DND-41 (cell line): ENCODE measurements at regions not wholly inside any gene's neighbourhood (a gene's known extent, or its start where the extent isn't known, plus 50 kb on each side); places are given as distances from the start of the nearest gene placed in this dataset.

Experiments used
- CTCF ChIP-seq: IDR thresholded peaks from 2 replicates; pipeline ENCODE4 v1.5.1; 2012; ENCODE audit warnings: borderline replicate concordance, low read length, moderate library complexity, mild to moderate bottlenecking; ENCODE audit not compliant: poor library complexity, severe bottlenecking; ENCODE audit errors: extremely low read depth
- EZH2 ChIP-seq: IDR thresholded peaks from 3 replicates; pipeline ENCODE4 v1.6.1; 2012; ENCODE audit warnings: borderline replicate concordance, low read depth, mild to moderate bottlenecking, moderate library complexity, low read length, inconsistent platforms; ENCODE audit not compliant: severe bottlenecking

GRCh38 chr5:144093400-144093799, 77.1 kb downstream of the YIPF5 start:
- no peak for TF ChIP-seq CTCF
- no peak for TF ChIP-seq EZH2
